T47D (cell line): ENCODE measurements at regions not wholly inside any gene's neighbourhood (a gene's known extent, or its start where the extent isn't known, plus 50 kb on each side); places are given as distances from the start of the nearest gene placed in this dataset.

Source experiments
- DNase-seq, 2 experiments: peaks; one replicate each; pipeline versions ENCODE4 v3.0.0 to v3.0.0-alpha.2; 2011 to 2012; ENCODE audit warnings: low read depth in 1 of 2, low spot score in 1 of 2
- JUND ChIP-seq: IDR thresholded peaks from 2 replicates; pipeline ENCODE4 v1.6.1; 2012; ENCODE audit warnings: low read depth
- in situ Hi-C: cut with HindIII; loops from 2 replicates; pipeline ENCODE4 v1.10.0; 2016; ENCODE audit warnings: low sequenced_read_pairs, low pct_unique_long_range_greater_than_20kb

DNA sequence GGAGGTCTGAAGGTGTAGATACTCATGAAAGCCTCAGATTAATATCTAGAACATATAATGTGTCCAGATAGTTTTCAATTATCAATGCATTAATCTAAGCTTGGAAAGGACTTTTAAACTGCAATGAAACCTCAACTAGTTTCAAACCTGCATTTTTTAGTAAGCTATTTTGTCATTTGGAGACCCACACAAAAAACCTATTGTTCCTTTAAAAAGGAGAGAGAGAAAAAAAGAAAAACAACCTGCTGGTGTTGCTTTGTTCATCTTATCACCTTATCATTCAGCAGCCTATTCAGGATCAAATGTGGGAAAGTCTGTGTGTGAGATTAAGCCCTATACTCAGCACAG lies 215.7 kb upstream of the PLEKHG7 start:
- in situ Hi-C loops, result no loop called here
- no peak for TF ChIP-seq JUND
- no peak for DNase-seq

GRCh38 chr12:92486443-92487137 lies 216.2 kb upstream of the PLEKHG7 start:
- no peak for DNase-seq
- no peak for TF ChIP-seq JUND
- in situ Hi-C loops, result no loop called here

GRCh38 chr12:92485351-92486348 lies 217.1 kb upstream of the PLEKHG7 start:
- no peak for DNase-seq

DNA sequence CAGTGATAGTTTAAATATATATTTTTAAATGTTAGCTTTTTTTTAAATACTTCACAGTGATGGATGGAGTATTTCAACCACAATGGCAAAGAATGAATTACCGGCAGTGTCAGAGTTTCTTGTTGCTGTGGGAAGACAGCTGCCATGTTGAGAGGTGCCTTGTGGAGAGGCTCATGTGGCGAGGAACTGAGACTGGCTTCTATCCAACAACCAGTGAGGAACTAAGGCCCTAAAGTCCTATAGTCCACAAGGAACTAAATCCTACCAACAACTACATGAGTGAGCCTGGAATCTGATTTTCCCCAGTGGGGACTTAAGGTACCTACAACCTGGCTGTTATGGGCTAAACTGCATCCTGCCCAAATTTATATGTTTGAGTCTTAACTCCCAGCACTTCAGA lies 220.2 kb upstream of the PLEKHG7 start:
- in situ Hi-C loops, result no loop called here
- DNase-seq, result no peak
- no peak for TF ChIP-seq JUND

More at GRCh38 chr12:92485351-92486348, 217.1 kb upstream of the PLEKHG7 start:
- TF ChIP-seq JUND, result no peak
- in situ Hi-C loops, result no loop called here

- no peak for TF ChIP-seq JUND
- DNase-seq, result no peak
- in situ Hi-C loops, result no loop called here
Measured at GRCh38 chr12:92481066-92481465, 221.7 kb upstream of the PLEKHG7 start.

DNA sequence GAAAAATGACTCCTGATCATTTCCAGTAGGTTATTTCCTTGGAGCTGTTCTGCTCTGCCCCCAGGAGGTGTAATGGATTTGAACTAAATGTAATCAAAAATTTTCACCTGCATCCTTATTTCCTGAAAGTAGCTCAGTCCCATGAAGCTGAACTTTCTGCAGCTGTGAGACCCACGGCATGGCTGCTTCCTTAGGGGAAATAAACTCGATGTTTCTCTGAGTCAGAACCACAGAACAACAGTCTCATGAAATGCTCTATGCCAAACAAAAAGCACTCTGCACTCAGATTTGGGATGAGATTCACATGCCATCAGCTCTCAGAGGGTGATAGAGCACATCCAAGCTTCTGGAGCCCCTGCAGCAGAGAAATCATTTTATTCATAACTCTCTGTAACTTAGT lies 224.1 kb upstream of the PLEKHG7 start:
- in situ Hi-C loops, result no loop called here
- no peak for TF ChIP-seq JUND
- no peak for DNase-seq

DNA sequence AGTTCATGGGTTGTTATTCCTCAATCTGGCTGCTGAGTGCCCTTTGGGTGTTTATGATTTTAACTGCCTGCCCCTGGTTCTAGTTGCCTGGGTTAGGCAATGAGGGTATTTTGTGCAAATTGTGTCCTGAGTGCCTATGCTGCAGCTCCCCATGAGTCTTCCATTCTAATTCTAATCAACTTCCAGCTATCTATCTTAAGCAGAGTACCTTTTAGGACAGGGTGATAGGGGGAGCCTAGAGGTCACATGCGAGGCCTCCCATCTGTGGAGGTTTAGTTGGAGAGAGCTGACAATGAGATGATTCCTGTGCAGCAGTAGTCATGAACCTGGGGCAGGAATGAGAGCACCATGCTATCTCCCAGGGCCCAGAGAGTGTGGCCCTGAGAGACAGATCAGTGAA lies 225.9 kb upstream of the PLEKHG7 start:
- no peak for TF ChIP-seq JUND
- no peak for DNase-seq
- in situ Hi-C loops, result no loop called here

- DNase-seq, result no peak
- in situ Hi-C loops, result no loop called here
- no peak for TF ChIP-seq JUND
Measured at GRCh38 chr12:92473564-92473963, 229.2 kb upstream of the PLEKHG7 start.

DNA sequence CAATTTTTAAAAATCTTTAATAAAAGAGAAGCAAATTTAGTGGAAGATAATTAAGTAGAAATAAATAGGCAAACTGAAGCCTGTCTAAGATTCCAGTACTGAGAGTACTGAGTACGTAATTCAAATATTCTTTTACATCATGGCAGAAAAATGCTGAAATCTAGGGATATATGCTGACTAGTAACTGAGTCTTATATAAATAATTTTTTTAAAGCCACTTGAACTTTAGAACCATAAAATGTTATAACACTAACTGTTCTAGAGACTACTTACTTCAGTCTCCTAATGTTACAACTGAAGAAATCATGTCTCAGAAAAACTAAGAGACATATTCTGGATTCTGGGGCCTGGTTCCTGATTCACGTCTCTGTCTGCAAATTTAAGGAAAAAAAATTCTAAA lies 230.6 kb upstream of the PLEKHG7 start:
- TF ChIP-seq JUND, result no peak
- in situ Hi-C loops, result no loop called here
- DNase-seq, result no peak

GRCh38 chr12:92471551-92471950 lies 231.2 kb upstream of the PLEKHG7 start:
- in situ Hi-C loops, result no loop called here
- TF ChIP-seq JUND, result no peak
- no peak for DNase-seq

DNA sequence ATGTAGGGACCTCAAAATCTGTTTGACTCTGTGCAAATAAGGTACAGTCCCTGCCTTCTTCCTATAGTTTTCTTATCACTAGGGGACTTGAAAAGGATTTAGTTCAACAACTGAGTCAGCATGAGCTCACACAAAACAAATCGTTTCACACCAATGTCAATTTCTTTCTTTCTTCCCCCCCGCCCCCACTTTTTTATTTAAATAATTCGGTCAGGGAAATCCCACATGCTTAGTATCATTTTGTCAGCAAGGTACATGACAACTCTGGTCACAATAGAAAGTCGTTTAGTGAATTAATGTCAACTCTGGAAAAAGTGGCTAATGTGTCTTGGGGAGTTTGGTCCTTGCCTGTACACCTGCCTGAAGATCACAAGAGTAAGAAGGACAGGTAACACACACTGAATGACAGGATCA lies 232.2 kb upstream of the PLEKHG7 start:
- in situ Hi-C loops, result no loop called here
- no peak for DNase-seq
- TF ChIP-seq JUND, result no peak

DNA sequence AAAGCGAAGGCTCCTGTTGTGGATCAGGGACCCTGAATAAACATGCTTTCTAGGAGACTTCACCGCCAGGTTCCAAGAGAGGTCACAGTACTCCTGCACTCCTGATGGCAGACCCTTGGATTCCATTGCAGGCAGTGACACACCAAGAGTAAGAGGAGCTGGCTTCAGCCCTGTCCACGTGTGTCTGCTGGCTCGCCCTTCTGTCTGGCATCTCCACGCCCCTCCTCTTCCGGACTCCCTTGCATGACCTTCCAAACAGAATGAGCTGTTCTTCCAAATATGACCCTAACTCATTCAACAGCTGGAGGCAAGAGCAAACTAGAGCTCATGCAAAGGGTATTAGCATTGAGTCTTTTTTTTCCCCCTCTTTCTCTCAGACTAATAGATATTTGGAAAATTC lies 233.0 kb upstream of the PLEKHG7 start:
- in situ Hi-C loops, result no loop called here

DNA sequence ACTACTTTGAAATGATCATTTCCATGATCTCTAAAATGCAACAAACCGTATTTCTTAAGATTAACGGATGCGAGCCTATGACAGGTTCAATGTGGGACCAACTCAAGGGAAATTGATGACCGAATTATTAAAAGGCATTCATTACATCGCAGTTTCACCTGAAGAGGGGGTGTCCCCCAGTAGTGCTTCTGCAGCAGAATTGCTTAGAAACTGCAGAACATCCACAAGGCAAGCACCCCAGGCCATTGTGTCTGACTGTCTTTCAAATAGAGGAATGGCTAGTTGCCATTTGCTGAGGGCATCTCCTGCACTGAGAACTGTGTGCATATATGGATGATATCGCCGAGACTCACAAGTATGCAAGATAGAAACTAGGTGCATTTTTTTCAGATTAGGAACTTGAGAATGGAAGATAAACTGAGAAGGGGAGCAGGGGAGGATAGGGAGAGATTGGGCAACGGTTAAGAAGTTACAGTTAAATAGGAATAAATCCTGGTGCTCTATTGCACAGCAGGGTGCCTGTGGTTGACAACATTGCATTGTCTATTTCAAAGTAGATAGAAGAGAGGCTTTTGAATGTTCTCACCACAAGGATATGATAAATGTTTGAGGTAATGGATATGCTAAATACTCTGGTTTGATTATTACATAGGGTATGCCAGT lies 234.3 kb upstream of the PLEKHG7 start:
- TF ChIP-seq JUND, result no peak
- DNase-seq, result no peak
- in situ Hi-C loops, result no loop called here

More for the DNA sequence above, 233.0 kb upstream of the PLEKHG7 start:
- no peak for TF ChIP-seq JUND
- no peak for DNase-seq
